GM12891 (cell line): ENCODE measurements at regions not wholly inside any gene's neighbourhood (a gene's known extent, or its start where the extent isn't known, plus 50 kb on each side); places are given as distances from the start of the nearest gene placed in this dataset.

Source experiments
- DNase-seq: peaks from one replicate; pipeline ENCODE4 v3.0.0; 2011; ENCODE audit warnings: low spot score; ENCODE audit not compliant: insufficient read length
- FAIRE-seq: peaks from 2 replicates; lab custom pipeline; 2011; peaks lifted over from hg19 to GRCh38; lab: Jason Lieb, UNC
- PAX5 ChIP-seq: IDR thresholded peaks from 2 replicates; pipeline ENCODE4 v1.6.1; 2011; ENCODE audit warnings: low read length, moderate library complexity, mild to moderate bottlenecking; ENCODE audit not compliant: insufficient read depth, severe bottlenecking
- POLR2A ChIP-seq: IDR thresholded peaks from 2 replicates; pipeline ENCODE4 v1.6.1; 2011; ENCODE audit warnings: low read depth, low read length, control low read depth
- POLR2AphosphoS5 ChIP-seq: IDR thresholded peaks from 2 replicates; pipeline ENCODE4 v1.6.1; 2011; ENCODE audit warnings: low read depth, low read length, control low read depth
- POU2F2 ChIP-seq: IDR thresholded peaks from 2 replicates; pipeline ENCODE4 v1.6.1; 2011; ENCODE audit warnings: low read depth, mild to moderate bottlenecking, control low read depth, low read length, moderate library complexity
- SPI1 ChIP-seq: IDR thresholded peaks from 2 replicates; pipeline ENCODE4 v1.6.1; 2011; ENCODE audit warnings: low read depth, low read length, control low read depth
- TAF1 ChIP-seq: IDR thresholded peaks from 2 replicates; pipeline ENCODE4 v1.6.1; 2011; ENCODE audit warnings: low read depth, low read length, control low read depth

GRCh38 chr11:119803139-119803538 is 74.1 kb upstream of the NECTIN1 start:
- TF ChIP-seq POLR2AphosphoS5 (no peak), POLR2A (no peak), SPI1 (no peak), PAX5 (no peak), POU2F2 (no peak), TAF1 (no peak)
- no peak for DNase-seq
- FAIRE-seq, result no peak

GRCh38 chr11:119802670-119803069 is 73.7 kb upstream of the NECTIN1 start:
- FAIRE-seq (no peak), DNase-seq (no peak)
- no peak for TF ChIP-seq POLR2AphosphoS5
- TF ChIP-seq SPI1, result no peak

- no peak for FAIRE-seq
- TF ChIP-seq SPI1 (no peak), TAF1 (no peak), POU2F2 (no peak), POLR2AphosphoS5 (no peak), PAX5 (no peak), POLR2A (no peak)
- no peak for DNase-seq
Observed at GRCh38 chr11:119800619-119801018, 71.6 kb upstream of the NECTIN1 start.

- no peak for FAIRE-seq
- no peak for DNase-seq
- TF ChIP-seq POLR2A, result no peak
- TF ChIP-seq TAF1, result no peak
- TF ChIP-seq PAX5, result no peak
- TF ChIP-seq POU2F2, result no peak
- TF ChIP-seq POLR2AphosphoS5, result no peak
- no peak for TF ChIP-seq SPI1
Observed at GRCh38 chr11:119800171-119800570, 71.2 kb upstream of the NECTIN1 start.

GRCh38 chr11:119798656-119799055 is 69.7 kb upstream of the NECTIN1 start:
- no peak for TF ChIP-seq POU2F2
- TF ChIP-seq POLR2A, result no peak
- DNase-seq (no peak), FAIRE-seq (no peak)

- no peak for FAIRE-seq
- no peak for TF ChIP-seq TAF1
- TF ChIP-seq POLR2A, result no peak
- no peak for TF ChIP-seq PAX5
- no peak for TF ChIP-seq POLR2AphosphoS5
- no peak for TF ChIP-seq SPI1
- TF ChIP-seq POU2F2, result no peak
- DNase-seq, result no peak
Observed at GRCh38 chr11:119797736-119798135, 68.7 kb upstream of the NECTIN1 start.

- DNase-seq (no peak), FAIRE-seq (no peak)
- TF ChIP-seq PAX5 (no peak), POLR2AphosphoS5 (no peak), POU2F2 (no peak), SPI1 (no peak), TAF1 (no peak), POLR2A (no peak)
Observed at GRCh38 chr11:119797123-119797611, 68.2 kb upstream of the NECTIN1 start.

- DNase-seq (no peak), FAIRE-seq (no peak)
- no peak for TF ChIP-seq PAX5
- TF ChIP-seq TAF1, result no peak
- no peak for TF ChIP-seq SPI1
- no peak for TF ChIP-seq POLR2A
- TF ChIP-seq POU2F2, result no peak
- no peak for TF ChIP-seq POLR2AphosphoS5
Observed at GRCh38 chr11:119796363-119797060, 67.5 kb upstream of the NECTIN1 start.

- DNase-seq (no peak), FAIRE-seq (no peak)
- TF ChIP-seq POLR2A (no peak), POU2F2 (no peak), POLR2AphosphoS5 (no peak), SPI1 (no peak), TAF1 (no peak), PAX5 (no peak)
Observed at GRCh38 chr11:119795690-119796089, 66.7 kb upstream of the NECTIN1 start.

GRCh38 chr11:119795231-119795630 is 66.2 kb upstream of the NECTIN1 start:
- DNase-seq (no peak), FAIRE-seq (no peak)
- no peak for TF ChIP-seq POU2F2
- no peak for TF ChIP-seq POLR2AphosphoS5
- TF ChIP-seq PAX5, result no peak
- TF ChIP-seq POLR2A, result no peak
- TF ChIP-seq TAF1, result no peak
- no peak for TF ChIP-seq SPI1
